GM13976 (cell line): ENCODE measurements at regions not wholly inside any gene's neighbourhood (a gene's known extent, or its start where the extent isn't known, plus 50 kb on each side); places are given as distances from the start of the nearest gene placed in this dataset.

ENCODE experiments used
- DNase-seq: peaks from one replicate; pipeline ENCODE4 v3.0.0; 2012; ENCODE audit warnings: low spot score
- CTCF ChIP-seq: IDR thresholded peaks from 2 replicates; pipeline ENCODE4 v1.5.1; 2012; ENCODE audit warnings: borderline replicate concordance, mild to moderate bottlenecking; ENCODE audit not compliant: insufficient read depth; ENCODE audit errors: extremely low read depth, missing control alignments, control extremely low read depth
- in situ Hi-C: fragments of 300-500 bp; cut with MboI; formaldehyde crosslinking; loops from one replicate; pipeline ENCODE4 v1.12.0; 2022; ENCODE audit warnings: low sequenced_read_pairs, mixed read lengths, inconsistent platforms; ENCODE audit not compliant: unreplicated experiment

- in situ Hi-C loops, result no loop called here
- DNase-seq, result no peak
- TF ChIP-seq CTCF, result no peak
These were observed 197.2 kb downstream of the RAP2A start for GRCh38 chr13:97631158-97631557.

- no peak for TF ChIP-seq CTCF
- no peak for DNase-seq
- in situ Hi-C loops, result no loop called here
These were observed 205.3 kb downstream of the RAP2A start for GRCh38 chr13:97639236-97639635.

GRCh38 chr13:97640268-97640667, 206.3 kb downstream of the RAP2A start:
- TF ChIP-seq CTCF, result no peak
- no peak for DNase-seq
- in situ Hi-C loops, result no loop called here

- DNase-seq, result no peak
- in situ Hi-C loops, result no loop called here
- no peak for TF ChIP-seq CTCF
These were observed 214.4 kb downstream of the RAP2A start for GRCh38 chr13:97648171-97648880.

- no peak for DNase-seq
- no peak for TF ChIP-seq CTCF
- in situ Hi-C loops, result no loop called here
These were observed 214.9 kb downstream of the RAP2A start for GRCh38 chr13:97648881-97649224.

GRCh38 chr13:97653443-97654140, 219.6 kb downstream of the RAP2A start:
- no peak for DNase-seq
- in situ Hi-C loops, result no loop called here
- TF ChIP-seq CTCF, result no peak
